HL-60 (cell line): ENCODE measurements at regions not wholly inside any gene's neighbourhood (a gene's known extent, or its start where the extent isn't known, plus 50 kb on each side); places are given as distances from the start of the nearest gene placed in this dataset.

Experiments
- DNase-seq, 2 experiments: peaks; one replicate each; pipeline ENCODE4 v3.0.0-alpha.2; 2010 to 2020; ENCODE audit warnings: low read depth in 1 of 2, low spot score in 1 of 2
- H3K27ac ChIP-seq: fragments of 250-450 bp; sonication (Bioruptor Pico); replicated peaks from 2 replicates; pipeline ENCODE4 v1.5.1; 2020; ENCODE audit warnings: mild to moderate bottlenecking, moderate library complexity
- H3K27me3 ChIP-seq: fragments of 250-450 bp; sonication (Bioruptor Pico); 2 replicates; pipeline ENCODE4 v1.5.1; 2021; ENCODE audit warnings: mild to moderate bottlenecking, moderate library complexity; ENCODE audit not compliant: insufficient read depth, poor library complexity, severe bottlenecking
- H3K4me3 ChIP-seq: replicated peaks from 2 replicates; pipeline ENCODE4 v1.5.1; 2011; ENCODE audit warnings: mild to moderate bottlenecking, control low read depth, low read length; ENCODE audit not compliant: insufficient read depth
- CTCF ChIP-seq: IDR thresholded peaks from one replicate; pipeline ENCODE4 v1.5.1; 2011; ENCODE audit warnings: low read length, control low read depth, inconsistent platforms; ENCODE audit not compliant: insufficient read depth
- GABPA ChIP-seq: IDR thresholded peaks from 2 replicates; pipeline ENCODE4 v1.6.1; 2012; ENCODE audit warnings: low read depth
- POLR2AphosphoS5 ChIP-seq: IDR thresholded peaks from 2 replicates; pipeline ENCODE4 v1.6.1; 2012; ENCODE audit warnings: low read depth
- REST ChIP-seq: IDR thresholded peaks from 2 replicates; pipeline ENCODE4 v1.6.1; 2012; ENCODE audit warnings: low read depth; ENCODE audit not compliant: insufficient replicate concordance
- SPI1 ChIP-seq: IDR thresholded peaks from 2 replicates; pipeline ENCODE4 v1.6.1; 2012; ENCODE audit warnings: low read depth, mild to moderate bottlenecking, borderline replicate concordance

GRCh38 chr18:11553098-11553940 lies 56.1 kb upstream of the SLC35G4 start:
- no peak for TF ChIP-seq POLR2AphosphoS5
- TF ChIP-seq CTCF: peak; percentile 96
- peaks cover 5% of the 10 kb centered on the region for H3K27me3 ChIP-seq
- no peak overlapping the region for H3K27ac ChIP-seq
- no peak overlapping the region for H3K4me3 ChIP-seq
- peak; percentile 13 to 32 for DNase-seq

- H3K4me3 ChIP-seq: no peak overlapping the region
- H3K27ac ChIP-seq: no peak overlapping the region
- no peak for TF ChIP-seq GABPA
- TF ChIP-seq CTCF: no peak
- no peak for TF ChIP-seq POLR2AphosphoS5
- TF ChIP-seq REST: no peak
- TF ChIP-seq SPI1: no peak
- no peak for DNase-seq
- no peaks in the 10 kb centered on the region for H3K27me3 ChIP-seq
These were observed 60.4 kb upstream of the SLC35G4 start for GRCh38 chr18:11548916-11549551.

- no peak overlapping the region for H3K4me3 ChIP-seq
These were observed 61.0 kb upstream of the SLC35G4 start for GRCh38 chr18:11548396-11548795.

More at GRCh38 chr18:11548396-11548795, 61.0 kb upstream of the SLC35G4 start:
- no peak for TF ChIP-seq REST
- no peak for TF ChIP-seq POLR2AphosphoS5
- TF ChIP-seq SPI1: no peak
- no peak for TF ChIP-seq CTCF
- no peak for TF ChIP-seq GABPA
- no peak for DNase-seq
- H3K27ac ChIP-seq: no peak overlapping the region
- no peaks in the 10 kb centered on the region for H3K27me3 ChIP-seq
